WTC11 (cell line): ENCODE measurements at regions not wholly inside any gene's neighbourhood (a gene's known extent, or its start where the extent isn't known, plus 50 kb on each side); places are given as distances from the start of the nearest gene placed in this dataset.
A peak's percentile ranks its signal among the peaks of the same experiment; 100 is the strongest.

ENCODE experiments used
- ATAC-seq: fragments of 200-7000 bp; cut with Tn5 transposase; 2 replicates; pipeline ENCODE4 v1.10.0; 2021; ENCODE audit warnings: mild to moderate bottlenecking, moderate library complexity
- CTCF ChIA-PET: fragments of 300-600 bp; sonication (Branson Sonifier 250); formaldehyde crosslinking; loops from one replicate; lab custom pipeline; 2021; ENCODE audit warnings: antibody characterized with exemption; lab: Charles Lee
- POLR2A ChIA-PET: fragments of 350-600 bp; sonication (Branson Sonifier 250); formaldehyde crosslinking; loops from one replicate; lab custom pipeline; 2021; ENCODE audit warnings: antibody characterized with exemption; lab: Charles Lee
- DNase-seq: peaks from one replicate; pipeline ENCODE4 v3.0.0; 2021; ENCODE audit warnings: low spot score
- H3K27ac Mint-ChIP-seq: 2 replicates; pipeline ENCODE4 v1.8.0; 2021; ENCODE audit warnings: mixed read lengths
- H3K27me3 Mint-ChIP-seq: 2 replicates; pipeline ENCODE4 v1.8.0; 2021; ENCODE audit warnings: low read depth, mild to moderate bottlenecking, moderate library complexity, mixed read lengths
- H3K36me3 Mint-ChIP-seq: 2 replicates; pipeline ENCODE4 v1.8.0; 2021; ENCODE audit warnings: mixed read lengths
- H3K4me1 Mint-ChIP-seq: 2 replicates; pipeline ENCODE4 v1.8.0; 2022; ENCODE audit warnings: mixed read lengths
- H3K4me3 Mint-ChIP-seq: 2 replicates; pipeline ENCODE4 v1.8.0; 2021; ENCODE audit warnings: mild to moderate bottlenecking, moderate library complexity, mixed read lengths
- H3K9me3 Mint-ChIP-seq: 2 replicates; pipeline ENCODE4 v1.8.0; 2021; ENCODE audit warnings: mixed read lengths
- ELF4 ChIP-seq: sonication (generic); formaldehyde crosslinking; IDR thresholded peaks from 2 replicates; pipeline ENCODE4 v1.8.1; 2022; ENCODE audit warnings: low read depth, mild to moderate bottlenecking, moderate library complexity, missing genetic modification reagents
- EMX1 ChIP-seq: fragments of 250-450 bp; sonication (Bioruptor Pico); IDR thresholded peaks from 2 replicates; pipeline ENCODE4 v1.8.0; 2021; ENCODE audit warnings: mild to moderate bottlenecking
- ETV6 ChIP-seq: sonication (generic); formaldehyde crosslinking; IDR thresholded peaks from 2 replicates; pipeline ENCODE4 v1.8.1; 2022; ENCODE audit warnings: mild to moderate bottlenecking, missing genetic modification reagents
- FOXK1 ChIP-seq: sonication (generic); formaldehyde crosslinking; IDR thresholded peaks from 2 replicates; pipeline ENCODE4 v1.8.0; 2022; ENCODE audit warnings: mild to moderate bottlenecking, moderate library complexity, missing genetic modification reagents
- FOXP1 ChIP-seq: sonication (generic); formaldehyde crosslinking; IDR thresholded peaks from 2 replicates; pipeline ENCODE4 v1.8.0; 2022; ENCODE audit warnings: missing genetic modification reagents, mild to moderate bottlenecking, moderate library complexity, borderline replicate concordance
- JUN ChIP-seq: sonication (generic); formaldehyde crosslinking; IDR thresholded peaks from 2 replicates; pipeline ENCODE4 v1.8.0; 2023; ENCODE audit warnings: mild to moderate bottlenecking, missing genetic modification reagents
- NR2C2 ChIP-seq: sonication (generic); formaldehyde crosslinking; IDR thresholded peaks from 2 replicates; pipeline ENCODE4 v1.8.0; 2022; ENCODE audit warnings: mild to moderate bottlenecking, missing genetic modification reagents
- PRRX2 ChIP-seq: fragments of 250-450 bp; sonication (Bioruptor Pico); IDR thresholded peaks from 2 replicates; pipeline ENCODE4 v1.8.0; 2021; ENCODE audit warnings: mild to moderate bottlenecking
- TF ChIP-seq, protein P1 (sequence below): fragments of 200-600 bp; IDR thresholded peaks from 2 replicates; pipeline ENCODE4 v1.8.0; 2022; ENCODE audit warnings: antibody characterized with exemption
- TF ChIP-seq, protein P2 (sequence below): sonication (generic); formaldehyde crosslinking; IDR thresholded peaks from 2 replicates; pipeline ENCODE4 v1.8.0; 2022; ENCODE audit warnings: missing genetic modification reagents
- TF ChIP-seq, protein P3 (sequence below): sonication (generic); formaldehyde crosslinking; IDR thresholded peaks from 2 replicates; pipeline ENCODE4 v1.8.1; 2023; ENCODE audit warnings: mild to moderate bottlenecking, moderate library complexity, missing genetic modification reagents
- TF ChIP-seq, protein P4 (sequence below): sonication (generic); formaldehyde crosslinking; IDR thresholded peaks from 2 replicates; pipeline ENCODE4 v1.8.1; 2023; ENCODE audit warnings: mild to moderate bottlenecking, missing genetic modification reagents, borderline replicate concordance
- TF ChIP-seq, protein P5 (sequence below): fragments of 250-450 bp; sonication (Bioruptor Pico); IDR thresholded peaks from 2 replicates; pipeline ENCODE4 v2.1.2; 2022; ENCODE audit warnings: mild to moderate bottlenecking, moderate library complexity
- TF ChIP-seq, protein P6 (sequence below): sonication (generic); formaldehyde crosslinking; IDR thresholded peaks from 2 replicates; pipeline ENCODE4 v1.8.1; 2023; ENCODE audit warnings: mild to moderate bottlenecking, missing genetic modification reagents
- TF ChIP-seq, protein P7 (sequence below): sonication (generic); formaldehyde crosslinking; IDR thresholded peaks from 2 replicates; pipeline ENCODE4 v1.8.1; 2022; ENCODE audit warnings: missing genetic modification reagents, borderline replicate concordance
- TF ChIP-seq, protein P8 (sequence below): sonication (generic); formaldehyde crosslinking; conservative IDR thresholded peaks from 2 replicates; pipeline ENCODE4 v1.8.1; 2022; ENCODE audit warnings: mild to moderate bottlenecking, missing genetic modification reagents

DNA sequence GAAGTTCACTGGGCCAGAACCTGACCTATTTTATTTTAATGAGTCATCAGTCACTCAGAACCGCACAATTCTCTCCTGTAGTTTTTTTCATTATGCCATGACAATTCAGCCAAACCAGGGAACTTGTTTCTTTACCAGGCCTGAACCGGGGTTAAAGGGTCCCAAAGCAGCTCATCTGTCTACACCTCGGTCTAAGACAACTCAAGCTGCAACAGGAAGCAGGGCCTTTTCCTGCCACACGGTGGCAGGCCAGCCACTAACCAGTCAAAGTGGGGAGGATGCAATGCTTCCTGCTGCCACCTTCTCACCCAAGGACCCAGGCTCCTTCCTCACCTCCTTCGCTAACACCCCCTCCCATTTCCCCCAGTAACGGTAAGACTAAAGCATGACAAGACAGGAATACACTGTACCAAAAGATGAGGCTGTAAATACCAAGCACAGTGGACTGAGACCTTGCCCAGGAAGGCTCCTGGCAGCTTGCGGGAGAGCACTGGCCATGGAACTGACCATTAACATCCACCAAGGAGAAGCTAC, 56.7 kb upstream of the ACKR3 start:
- peak; percentile 74 for DNase-seq
- peak; percentile 99 for ATAC-seq
- ChIA-PET CTCF (interaction anchor here (0.6 to 2.2 kb wide), 42 partner anchors 10 to 1466 kb away, joined by 3 to 32 read pairs (median 4); partner anchors contain the start of gene ACKR3), POLR2A (no interaction called here)
- Mint-ChIP-seq H3K9me3 (no peaks in the 10 kb centered on the region), H3K4me1 (peaks cover 11% of the 10 kb centered on the region), H3K27ac (no peak overlapping the region), H3K36me3 (no peaks in the 10 kb centered on the region), H3K4me3 (no peak overlapping the region), H3K27me3 (peaks cover 8% of the 10 kb centered on the region)
- no peak for TF ChIP-seq PRRX2 (CRISPR knock-in tag)
- 0 out of 2 replicates have a peak, but pooled peaks have one; percentile 35 for TF ChIP-seq ETV6 (CRISPR knock-in tag)
- TF ChIP-seq, protein P1, sequence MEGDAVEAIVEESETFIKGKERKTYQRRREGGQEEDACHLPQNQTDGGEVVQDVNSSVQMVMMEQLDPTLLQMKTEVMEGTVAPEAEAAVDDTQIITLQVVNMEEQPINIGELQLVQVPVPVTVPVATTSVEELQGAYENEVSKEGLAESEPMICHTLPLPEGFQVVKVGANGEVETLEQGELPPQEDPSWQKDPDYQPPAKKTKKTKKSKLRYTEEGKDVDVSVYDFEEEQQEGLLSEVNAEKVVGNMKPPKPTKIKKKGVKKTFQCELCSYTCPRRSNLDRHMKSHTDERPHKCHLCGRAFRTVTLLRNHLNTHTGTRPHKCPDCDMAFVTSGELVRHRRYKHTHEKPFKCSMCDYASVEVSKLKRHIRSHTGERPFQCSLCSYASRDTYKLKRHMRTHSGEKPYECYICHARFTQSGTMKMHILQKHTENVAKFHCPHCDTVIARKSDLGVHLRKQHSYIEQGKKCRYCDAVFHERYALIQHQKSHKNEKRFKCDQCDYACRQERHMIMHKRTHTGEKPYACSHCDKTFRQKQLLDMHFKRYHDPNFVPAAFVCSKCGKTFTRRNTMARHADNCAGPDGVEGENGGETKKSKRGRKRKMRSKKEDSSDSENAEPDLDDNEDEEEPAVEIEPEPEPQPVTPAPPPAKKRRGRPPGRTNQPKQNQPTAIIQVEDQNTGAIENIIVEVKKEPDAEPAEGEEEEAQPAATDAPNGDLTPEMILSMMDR = peak; percentile 76

DNA sequence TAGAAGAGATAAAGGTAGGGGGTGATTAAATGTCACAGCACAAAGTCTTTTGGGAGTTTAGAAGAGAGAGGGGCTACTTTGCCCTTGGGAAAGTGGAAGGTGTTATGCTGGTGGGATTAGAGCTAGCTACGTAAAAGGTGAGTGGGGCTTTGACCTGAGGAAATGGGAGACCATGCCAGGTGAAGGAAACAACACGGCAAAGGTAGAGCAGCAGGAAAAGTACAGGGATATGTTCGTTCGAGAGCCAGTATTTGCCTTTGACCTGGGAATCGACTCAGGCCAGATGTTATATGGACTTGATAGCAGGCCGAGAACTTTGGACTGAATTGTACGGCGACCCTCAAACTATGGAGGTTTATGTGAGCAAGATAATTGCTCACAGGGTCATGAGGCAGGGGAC, 55.7 kb upstream of the ACKR3 start:
- Mint-ChIP-seq H3K27me3 (no peaks in the 10 kb centered on the region), H3K36me3 (no peaks in the 10 kb centered on the region), H3K9me3 (no peaks in the 10 kb centered on the region), H3K4me1 (peaks cover 11% of the 10 kb centered on the region), H3K27ac (no peak overlapping the region), H3K4me3 (no peak overlapping the region)
- no peak for DNase-seq
- ChIA-PET POLR2A (no interaction called here), CTCF (interaction anchor here (0.7 to 2.2 kb wide), 13 partner anchors 39 to 548 kb away, joined by 3 to 20 read pairs (median 5); no protein-coding TSS in a partner anchor)
- ATAC-seq = no peak
- TF ChIP-seq, protein P2, sequence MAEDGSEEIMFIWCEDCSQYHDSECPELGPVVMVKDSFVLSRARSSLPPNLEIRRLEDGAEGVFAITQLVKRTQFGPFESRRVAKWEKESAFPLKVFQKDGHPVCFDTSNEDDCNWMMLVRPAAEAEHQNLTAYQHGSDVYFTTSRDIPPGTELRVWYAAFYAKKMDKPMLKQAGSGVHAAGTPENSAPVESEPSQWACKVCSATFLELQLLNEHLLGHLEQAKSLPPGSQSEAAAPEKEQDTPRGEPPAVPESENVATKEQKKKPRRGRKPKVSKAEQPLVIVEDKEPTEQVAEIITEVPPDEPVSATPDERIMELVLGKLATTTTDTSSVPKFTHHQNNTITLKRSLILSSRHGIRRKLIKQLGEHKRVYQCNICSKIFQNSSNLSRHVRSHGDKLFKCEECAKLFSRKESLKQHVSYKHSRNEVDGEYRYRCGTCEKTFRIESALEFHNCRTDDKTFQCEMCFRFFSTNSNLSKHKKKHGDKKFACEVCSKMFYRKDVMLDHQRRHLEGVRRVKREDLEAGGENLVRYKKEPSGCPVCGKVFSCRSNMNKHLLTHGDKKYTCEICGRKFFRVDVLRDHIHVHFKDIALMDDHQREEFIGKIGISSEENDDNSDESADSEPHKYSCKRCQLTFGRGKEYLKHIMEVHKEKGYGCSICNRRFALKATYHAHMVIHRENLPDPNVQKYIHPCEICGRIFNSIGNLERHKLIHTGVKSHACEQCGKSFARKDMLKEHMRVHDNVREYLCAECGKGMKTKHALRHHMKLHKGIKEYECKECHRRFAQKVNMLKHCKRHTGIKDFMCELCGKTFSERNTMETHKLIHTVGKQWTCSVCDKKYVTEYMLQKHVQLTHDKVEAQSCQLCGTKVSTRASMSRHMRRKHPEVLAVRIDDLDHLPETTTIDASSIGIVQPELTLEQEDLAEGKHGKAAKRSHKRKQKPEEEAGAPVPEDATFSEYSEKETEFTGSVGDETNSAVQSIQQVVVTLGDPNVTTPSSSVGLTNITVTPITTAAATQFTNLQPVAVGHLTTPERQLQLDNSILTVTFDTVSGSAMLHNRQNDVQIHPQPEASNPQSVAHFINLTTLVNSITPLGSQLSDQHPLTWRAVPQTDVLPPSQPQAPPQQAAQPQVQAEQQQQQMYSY (CRISPR knock-in tag) = no peak
- TF ChIP-seq FOXP1 (no peak), PRRX2 (CRISPR knock-in tag) (no peak), JUN (CRISPR knock-in tag) (no peak), EMX1 (no peak), FOXK1 (CRISPR knock-in tag) (no peak), ELF4 (CRISPR knock-in tag) (no peak), NR2C2 (no peak)
- TF ChIP-seq, protein P3, sequence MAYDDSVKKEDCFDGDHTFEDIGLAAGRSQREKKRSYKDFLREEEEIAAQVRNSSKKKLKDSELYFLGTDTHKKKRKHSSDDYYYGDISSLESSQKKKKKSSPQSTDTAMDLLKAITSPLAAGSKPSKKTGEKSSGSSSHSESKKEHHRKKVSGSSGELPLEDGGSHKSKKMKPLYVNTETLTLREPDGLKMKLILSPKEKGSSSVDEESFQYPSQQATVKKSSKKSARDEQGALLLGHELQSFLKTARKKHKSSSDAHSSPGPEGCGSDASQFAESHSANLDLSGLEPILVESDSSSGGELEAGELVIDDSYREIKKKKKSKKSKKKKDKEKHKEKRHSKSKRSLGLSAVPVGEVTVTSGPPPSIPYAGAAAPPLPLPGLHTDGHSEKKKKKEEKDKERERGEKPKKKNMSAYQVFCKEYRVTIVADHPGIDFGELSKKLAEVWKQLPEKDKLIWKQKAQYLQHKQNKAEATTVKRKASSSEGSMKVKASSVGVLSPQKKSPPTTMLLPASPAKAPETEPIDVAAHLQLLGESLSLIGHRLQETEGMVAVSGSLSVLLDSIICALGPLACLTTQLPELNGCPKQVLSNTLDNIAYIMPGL (CRISPR knock-in tag) = no peak
- TF ChIP-seq, protein P4, sequence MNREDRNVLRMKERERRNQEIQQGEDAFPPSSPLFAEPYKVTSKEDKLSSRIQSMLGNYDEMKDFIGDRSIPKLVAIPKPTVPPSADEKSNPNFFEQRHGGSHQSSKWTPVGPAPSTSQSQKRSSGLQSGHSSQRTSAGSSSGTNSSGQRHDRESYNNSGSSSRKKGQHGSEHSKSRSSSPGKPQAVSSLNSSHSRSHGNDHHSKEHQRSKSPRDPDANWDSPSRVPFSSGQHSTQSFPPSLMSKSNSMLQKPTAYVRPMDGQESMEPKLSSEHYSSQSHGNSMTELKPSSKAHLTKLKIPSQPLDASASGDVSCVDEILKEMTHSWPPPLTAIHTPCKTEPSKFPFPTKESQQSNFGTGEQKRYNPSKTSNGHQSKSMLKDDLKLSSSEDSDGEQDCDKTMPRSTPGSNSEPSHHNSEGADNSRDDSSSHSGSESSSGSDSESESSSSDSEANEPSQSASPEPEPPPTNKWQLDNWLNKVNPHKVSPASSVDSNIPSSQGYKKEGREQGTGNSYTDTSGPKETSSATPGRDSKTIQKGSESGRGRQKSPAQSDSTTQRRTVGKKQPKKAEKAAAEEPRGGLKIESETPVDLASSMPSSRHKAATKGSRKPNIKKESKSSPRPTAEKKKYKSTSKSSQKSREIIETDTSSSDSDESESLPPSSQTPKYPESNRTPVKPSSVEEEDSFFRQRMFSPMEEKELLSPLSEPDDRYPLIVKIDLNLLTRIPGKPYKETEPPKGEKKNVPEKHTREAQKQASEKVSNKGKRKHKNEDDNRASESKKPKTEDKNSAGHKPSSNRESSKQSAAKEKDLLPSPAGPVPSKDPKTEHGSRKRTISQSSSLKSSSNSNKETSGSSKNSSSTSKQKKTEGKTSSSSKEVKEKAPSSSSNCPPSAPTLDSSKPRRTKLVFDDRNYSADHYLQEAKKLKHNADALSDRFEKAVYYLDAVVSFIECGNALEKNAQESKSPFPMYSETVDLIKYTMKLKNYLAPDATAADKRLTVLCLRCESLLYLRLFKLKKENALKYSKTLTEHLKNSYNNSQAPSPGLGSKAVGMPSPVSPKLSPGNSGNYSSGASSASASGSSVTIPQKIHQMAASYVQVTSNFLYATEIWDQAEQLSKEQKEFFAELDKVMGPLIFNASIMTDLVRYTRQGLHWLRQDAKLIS (CRISPR knock-in tag) = no peak
- TF ChIP-seq, protein P5, sequence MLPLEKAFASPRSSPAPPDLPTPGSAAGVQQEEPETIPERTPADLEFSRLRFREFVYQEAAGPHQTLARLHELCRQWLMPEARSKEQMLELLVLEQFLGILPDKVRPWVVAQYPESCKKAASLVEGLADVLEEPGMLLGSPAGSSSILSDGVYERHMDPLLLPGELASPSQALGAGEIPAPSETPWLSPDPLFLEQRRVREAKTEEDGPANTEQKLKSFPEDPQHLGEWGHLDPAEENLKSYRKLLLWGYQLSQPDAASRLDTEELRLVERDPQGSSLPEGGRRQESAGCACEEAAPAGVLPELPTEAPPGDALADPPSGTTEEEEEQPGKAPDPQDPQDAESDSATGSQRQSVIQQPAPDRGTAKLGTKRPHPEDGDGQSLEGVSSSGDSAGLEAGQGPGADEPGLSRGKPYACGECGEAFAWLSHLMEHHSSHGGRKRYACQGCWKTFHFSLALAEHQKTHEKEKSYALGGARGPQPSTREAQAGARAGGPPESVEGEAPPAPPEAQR (CRISPR knock-in tag) = no peak
- TF ChIP-seq, protein P6, sequence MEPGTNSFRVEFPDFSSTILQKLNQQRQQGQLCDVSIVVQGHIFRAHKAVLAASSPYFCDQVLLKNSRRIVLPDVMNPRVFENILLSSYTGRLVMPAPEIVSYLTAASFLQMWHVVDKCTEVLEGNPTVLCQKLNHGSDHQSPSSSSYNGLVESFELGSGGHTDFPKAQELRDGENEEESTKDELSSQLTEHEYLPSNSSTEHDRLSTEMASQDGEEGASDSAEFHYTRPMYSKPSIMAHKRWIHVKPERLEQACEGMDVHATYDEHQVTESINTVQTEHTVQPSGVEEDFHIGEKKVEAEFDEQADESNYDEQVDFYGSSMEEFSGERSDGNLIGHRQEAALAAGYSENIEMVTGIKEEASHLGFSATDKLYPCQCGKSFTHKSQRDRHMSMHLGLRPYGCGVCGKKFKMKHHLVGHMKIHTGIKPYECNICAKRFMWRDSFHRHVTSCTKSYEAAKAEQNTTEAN (CRISPR knock-in tag) = no peak
- TF ChIP-seq, protein P7, sequence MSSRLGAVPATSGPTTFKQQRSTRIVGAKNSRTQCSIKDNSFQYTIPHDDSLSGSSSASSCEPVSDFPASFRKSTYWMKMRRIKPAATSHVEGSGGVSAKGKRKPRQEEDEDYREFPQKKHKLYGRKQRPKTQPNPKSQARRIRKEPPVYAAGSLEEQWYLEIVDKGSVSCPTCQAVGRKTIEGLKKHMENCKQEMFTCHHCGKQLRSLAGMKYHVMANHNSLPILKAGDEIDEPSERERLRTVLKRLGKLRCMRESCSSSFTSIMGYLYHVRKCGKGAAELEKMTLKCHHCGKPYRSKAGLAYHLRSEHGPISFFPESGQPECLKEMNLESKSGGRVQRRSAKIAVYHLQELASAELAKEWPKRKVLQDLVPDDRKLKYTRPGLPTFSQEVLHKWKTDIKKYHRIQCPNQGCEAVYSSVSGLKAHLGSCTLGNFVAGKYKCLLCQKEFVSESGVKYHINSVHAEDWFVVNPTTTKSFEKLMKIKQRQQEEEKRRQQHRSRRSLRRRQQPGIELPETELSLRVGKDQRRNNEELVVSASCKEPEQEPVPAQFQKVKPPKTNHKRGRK (CRISPR knock-in tag) = no peak
- TF ChIP-seq, protein P8, sequence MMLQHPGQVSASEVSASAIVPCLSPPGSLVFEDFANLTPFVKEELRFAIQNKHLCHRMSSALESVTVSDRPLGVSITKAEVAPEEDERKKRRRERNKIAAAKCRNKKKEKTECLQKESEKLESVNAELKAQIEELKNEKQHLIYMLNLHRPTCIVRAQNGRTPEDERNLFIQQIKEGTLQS (CRISPR knock-in tag) = no peak
